GM19035 (cell line): ENCODE measurements at regions not wholly inside any gene's neighbourhood (a gene's known extent, or its start where the extent isn't known, plus 50 kb on each side); places are given as distances from the start of the nearest gene placed in this dataset.

Source experiments
- ATAC-seq: cut with Tn5 transposase; IDR thresholded peaks from one replicate; pipeline ENCODE4 v1.9.1; 2021; ENCODE audit not compliant: unreplicated experiment

- ATAC-seq, result no peak
Measured at GRCh38 chr7:93016681-93017381, 100.9 kb downstream of the SAMD9 start.

GRCh38 chr7:93015779-93016481 is 101.8 kb downstream of the SAMD9 start:
- ATAC-seq, result no peak

DNA sequence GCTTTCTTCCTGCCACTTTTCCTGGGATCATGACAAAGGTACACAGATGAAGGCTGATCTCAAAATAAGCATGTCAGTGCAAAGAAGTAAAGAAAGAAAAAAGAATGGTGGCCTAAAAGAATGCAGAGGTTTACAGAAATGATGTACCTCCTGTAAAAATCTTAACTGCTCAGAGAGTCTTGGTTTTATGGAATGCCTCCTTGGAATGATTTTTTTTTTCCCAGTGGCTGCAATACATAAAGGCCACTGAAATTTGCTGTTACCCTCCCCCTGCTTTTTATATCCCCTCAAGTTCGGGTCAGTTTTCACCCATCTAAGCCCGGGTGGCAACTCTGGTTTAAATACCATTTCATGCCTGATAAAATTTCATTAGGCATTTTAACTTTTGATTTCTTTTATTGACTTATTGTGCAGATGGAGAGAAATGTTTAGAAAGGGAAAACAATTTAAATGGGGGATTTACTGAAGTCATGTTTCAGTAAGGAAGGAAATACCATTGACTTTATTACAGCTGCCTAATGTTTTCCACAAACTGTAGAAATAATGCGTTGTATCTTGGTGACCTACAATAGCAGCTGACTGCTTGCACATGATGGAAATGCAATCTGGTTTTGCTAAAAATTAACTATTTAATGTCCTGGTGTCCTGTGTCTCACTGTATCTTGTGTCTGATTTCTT is 102.5 kb downstream of the SAMD9 start:
- no peak for ATAC-seq

DNA sequence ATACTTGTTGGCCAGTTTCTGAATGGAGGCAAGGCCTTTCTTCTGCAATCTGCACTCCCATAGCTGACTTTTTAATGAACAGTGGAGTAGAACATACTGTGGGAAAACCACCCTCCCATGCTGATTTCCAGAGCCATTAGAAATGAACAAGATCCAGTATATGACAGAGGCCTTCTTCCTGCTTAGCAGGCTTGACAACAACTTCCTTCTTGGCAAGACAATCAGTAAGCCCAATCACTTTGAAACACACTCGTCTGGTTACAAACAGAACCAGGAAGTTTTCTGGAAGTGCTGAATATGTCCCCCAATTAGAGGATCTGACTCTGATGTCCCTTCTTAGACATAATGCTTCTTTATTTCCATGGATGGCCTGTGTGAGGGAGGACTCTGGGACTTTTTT is 103.4 kb downstream of the SAMD9 start:
- ATAC-seq, result no peak

DNA sequence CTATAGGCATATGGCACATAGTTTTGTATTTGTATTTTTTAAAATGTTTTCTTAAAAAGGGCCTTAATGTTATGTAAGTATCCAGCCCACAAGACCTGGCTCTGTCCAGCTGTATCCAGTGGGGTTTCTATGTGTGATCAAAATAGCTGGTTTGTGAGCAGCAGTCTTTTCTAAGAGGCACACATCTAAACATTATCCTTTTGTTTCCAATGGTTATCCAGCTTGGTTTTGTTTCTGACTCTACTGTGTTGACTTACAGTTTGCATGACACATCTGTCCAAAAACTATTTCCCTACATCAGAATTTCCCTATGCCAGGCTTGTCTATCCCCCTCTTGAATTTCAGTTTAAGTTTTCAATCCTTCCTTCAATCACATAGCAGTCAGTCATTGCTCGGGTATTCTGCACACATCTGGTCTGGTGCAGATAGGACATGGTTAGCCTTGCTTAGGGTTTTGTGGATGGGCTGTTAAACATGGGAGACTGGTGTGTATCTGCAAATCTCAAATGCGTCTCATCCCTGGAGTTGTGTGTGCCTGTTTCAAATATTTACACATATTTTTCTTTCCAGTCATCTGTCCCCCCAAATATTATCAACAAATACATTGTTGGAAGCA is 104.2 kb downstream of the SAMD9 start:
- ATAC-seq, result no peak

DNA sequence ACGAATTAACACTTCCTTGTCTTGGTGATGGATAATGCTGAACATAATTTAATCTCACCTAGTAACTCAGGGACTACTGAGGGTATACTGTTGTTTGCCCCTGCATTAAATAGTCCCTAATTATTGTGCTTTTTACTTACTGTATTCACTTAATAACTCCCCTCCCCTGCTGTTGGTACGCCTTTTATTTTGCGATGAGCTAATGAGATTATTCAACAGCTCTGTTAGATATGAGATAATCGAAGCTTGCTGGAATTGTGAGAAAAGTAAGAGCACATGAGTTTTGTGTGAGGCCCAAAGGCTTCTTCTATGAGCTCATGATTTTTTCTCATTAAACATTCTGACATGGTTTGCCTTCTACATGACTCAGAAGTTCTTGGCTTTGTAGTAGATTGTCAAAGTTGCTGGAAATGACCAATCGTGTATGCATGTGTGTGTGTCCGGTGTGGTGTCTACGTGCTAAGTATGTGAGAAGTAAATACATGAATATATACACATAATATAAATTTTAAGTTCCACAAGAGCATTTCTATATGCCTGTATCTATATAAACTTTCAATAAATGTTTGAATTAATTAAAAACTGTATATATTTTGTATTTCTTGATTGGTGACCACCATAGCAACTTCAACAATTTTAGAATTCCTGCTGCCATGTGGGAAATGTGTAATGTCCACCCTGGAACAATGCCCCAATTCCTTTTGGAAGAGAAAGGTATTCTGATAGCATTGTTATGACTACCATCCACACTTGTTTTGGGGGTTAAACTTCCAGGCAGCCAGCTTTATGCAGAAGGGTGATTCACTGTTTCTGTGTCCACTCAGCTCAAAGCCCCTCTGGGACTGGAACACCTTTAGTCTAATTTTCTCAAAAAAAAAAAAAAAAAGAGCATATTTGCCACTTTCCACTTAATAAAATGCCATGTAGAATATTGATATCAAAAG is 106.2 kb downstream of the SAMD9 start:
- no peak for ATAC-seq

DNA sequence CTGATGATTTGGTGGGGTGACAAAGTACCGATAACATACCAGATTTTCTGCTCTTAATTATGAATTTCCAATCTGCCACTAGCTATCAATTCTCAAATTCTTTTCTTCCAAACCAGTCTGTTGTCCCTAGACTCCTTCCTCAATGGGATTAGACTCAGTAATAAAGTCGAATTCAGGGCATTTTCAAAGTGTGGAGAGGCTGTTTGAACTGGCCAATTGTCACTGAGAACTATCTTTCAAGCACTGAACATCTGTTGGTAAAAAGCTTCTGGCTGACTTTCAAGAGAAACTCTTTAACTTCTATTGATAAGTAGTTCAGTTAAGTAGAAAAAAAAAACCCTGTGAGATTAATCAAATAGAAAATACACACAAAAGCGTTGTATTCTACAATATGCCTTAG is 108.9 kb downstream of the SAMD9 start:
- ATAC-seq, result no peak

- no peak for ATAC-seq
Measured at GRCh38 chr7:93006480-93007095, 111.2 kb downstream of the SAMD9 start.

GRCh38 chr7:93004906-93005305 is 112.9 kb downstream of the SAMD9 start:
- ATAC-seq, result no peak

DNA sequence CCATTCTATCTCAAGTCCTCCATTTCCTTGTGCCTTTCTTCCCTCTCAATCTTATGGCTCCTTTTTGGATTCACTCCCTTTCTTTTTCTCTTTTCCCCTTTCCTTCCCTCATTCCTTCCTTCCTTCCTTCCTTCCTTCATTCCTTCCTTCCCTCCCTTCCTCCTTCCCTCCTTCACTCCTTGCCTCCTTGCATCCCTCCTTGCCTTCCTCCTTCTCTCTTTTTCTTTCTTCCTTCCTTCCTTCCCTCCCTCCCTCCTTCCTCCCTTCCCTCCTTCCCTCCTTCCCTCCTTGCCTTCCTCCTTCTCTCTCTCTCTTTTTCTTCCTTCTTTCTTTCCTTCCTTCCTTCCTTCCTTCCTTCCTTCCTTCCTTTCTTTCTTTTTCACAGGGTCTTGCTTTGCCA is 120.1 kb downstream of the SAMD9 start:
- ATAC-seq, result no peak

- ATAC-seq, result no peak
Measured at GRCh38 chr7:92997152-92997551, 120.6 kb downstream of the SAMD9 start.

DNA sequence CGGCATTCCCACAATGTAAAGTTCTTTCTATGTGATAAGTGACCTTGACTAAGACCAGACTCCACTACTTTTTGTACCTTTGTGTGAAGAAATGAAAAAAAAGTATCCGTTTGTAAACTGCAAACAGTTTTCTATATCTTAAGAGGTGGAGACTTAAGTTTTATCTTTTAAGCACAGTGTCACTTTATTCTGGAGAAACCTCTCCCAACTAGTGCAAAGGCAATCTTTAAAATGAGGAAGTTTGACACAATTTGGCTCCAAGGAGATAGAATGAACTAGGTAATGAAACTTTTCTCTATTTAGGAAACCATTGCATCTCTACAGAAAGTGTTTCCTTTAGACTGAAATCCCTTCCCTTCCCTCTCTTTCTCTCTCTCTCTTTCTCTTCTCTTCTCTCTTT is 122.9 kb downstream of the SAMD9 start:
- no peak for ATAC-seq

- ATAC-seq, result no peak
Measured at GRCh38 chr7:92992932-92993331, 124.8 kb downstream of the SAMD9 start.

DNA sequence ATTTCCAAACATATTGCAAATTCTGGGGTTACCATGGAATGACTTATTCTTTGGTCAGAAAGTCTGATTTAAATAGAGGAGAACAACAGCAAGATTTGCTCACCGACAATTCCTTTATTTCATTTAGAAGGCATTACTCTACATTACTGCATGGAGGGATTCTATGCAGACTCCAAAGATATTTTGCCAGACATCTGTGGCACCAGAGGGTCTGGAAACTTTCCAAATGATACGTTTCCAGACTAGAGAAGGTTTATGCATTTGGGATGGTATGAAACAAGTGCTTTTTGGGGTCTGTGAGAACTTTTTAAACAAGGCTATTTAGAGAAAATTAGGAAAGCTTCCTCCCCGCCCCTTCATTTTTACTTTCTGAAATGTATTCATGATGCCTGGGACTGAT is 125.3 kb downstream of the SAMD9 start:
- no peak for ATAC-seq

DNA sequence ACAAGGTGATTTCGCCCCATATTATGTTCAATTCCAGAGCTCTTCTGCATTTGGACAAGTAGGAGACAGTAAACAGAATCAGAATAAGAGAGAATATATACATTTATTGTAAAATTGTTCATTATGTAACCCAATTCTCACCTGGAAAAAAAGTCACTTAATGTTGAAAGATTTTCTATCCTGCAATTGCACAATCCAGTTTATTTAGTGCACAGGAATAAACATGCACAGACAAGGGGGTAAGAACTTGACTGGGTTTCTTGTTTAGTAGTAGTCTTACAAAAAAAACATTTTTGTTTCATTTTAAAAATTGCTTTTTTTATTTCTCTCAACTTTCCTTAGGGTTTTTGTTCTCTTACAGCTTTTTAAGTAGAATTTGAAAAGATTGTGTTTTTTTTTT is 126.6 kb downstream of the SAMD9 start:
- ATAC-seq, result no peak

DNA sequence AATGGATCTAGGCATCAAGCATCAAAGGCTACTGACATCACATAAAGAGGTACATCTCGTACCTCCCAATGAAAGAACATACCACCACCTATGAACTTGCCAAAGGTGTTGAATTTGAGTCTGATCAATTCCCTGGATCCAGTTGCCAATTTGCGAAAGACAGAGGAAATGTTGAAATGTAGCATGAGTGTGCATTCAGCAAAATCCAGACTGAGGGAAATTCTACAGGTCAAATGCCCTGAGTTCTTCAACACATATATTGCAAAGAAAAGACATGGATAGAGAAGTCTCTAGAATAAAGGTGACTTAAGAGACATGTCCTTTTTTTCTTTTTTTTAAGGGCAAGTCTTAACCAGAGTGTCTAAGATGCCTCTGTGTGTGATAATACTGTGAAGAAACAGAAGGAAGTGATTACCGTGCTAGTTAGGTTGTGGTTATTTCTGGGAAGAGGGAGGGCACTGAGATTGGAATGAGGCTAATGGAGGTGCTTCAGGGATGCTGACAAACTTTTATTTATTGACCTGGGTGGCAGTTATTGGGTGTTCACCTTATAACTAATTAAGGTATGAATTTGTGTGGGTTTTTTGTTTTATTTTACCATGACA is 128.7 kb downstream of the SAMD9 start:
- no peak for ATAC-seq

DNA sequence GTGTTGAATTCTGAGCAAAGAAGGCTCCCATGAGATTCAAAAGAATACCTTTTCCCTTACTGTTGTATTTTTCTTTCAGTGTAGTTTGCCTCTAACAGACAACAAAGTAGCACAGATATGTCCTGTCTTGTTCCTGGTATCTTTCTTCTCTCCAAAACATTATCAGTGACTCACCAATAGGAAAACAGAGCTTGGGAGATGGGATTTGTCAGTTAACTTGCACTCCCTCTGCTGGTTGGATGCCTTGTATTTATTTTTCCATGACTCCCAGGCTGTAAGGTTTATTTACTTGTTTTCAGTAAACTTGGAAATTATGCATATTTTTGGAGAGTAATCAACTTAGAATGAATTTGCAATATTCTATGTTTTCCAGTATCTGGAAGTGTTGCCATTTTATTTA is 129.7 kb downstream of the SAMD9 start:
- ATAC-seq, result no peak

DNA sequence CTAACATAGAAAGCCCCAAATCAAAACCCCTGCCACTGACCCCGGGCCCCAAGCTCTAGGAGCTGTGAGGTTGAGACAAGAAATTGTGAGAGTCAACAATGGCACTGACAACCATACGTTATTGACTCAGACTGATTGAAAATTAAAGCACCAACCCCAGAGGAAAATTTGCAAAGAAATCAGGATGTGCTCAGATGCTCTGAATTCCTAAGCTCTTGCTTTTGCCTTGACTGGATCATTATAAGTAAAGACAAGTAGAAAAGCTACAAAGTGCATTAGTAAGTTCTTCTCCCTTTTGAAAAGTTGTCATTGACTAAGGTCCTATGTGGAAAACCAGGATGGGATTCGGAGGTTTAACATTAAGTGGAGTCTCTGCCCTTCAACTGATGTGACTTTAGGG is 130.2 kb downstream of the SAMD9 start:
- ATAC-seq, result no peak

GRCh38 chr7:92987095-92987494 is 130.7 kb downstream of the SAMD9 start:
- ATAC-seq, result no peak

GRCh38 chr7:92982928-92983327 is 134.9 kb downstream of the SAMD9 start:
- ATAC-seq, result no peak
